ENCODE measurements at regions not wholly inside any gene's neighbourhood (a gene's known extent, or its start where the extent isn't known, plus 50 kb on each side); places are given as distances from the start of the nearest gene placed in this dataset.

- Histone ChIP-seq H3K36me3 (ENCODE audit: insufficient read depth, low read length) (no peaks in the 10 kb centered on the region), H3K4me3 (ENCODE audit: low read length in 2 of 2) (no peak overlapping the region), H3K9me3 (ENCODE audit: control insufficient read depth in 1 of 2, low read length in 2 of 2) (no peaks in the 10 kb centered on the region), H3K27ac (ENCODE audit: low read depth, low read length) (no peak overlapping the region), H3K4me1 (ENCODE audit: insufficient read depth, low read length) (no peaks in the 10 kb centered on the region), H3K27me3 (ENCODE audit: insufficient read depth, low read length) (no peaks in the 10 kb centered on the region)
- H3K36me3 Mint-ChIP-seq = no peaks in the 10 kb centered on the region
- H3K9me3 Mint-ChIP-seq = peaks cover 0 to 4% (median 0%) of the 10 kb centered on the region in 8 donors
- no peak for DNase-seq
- H3K4me3 Mint-ChIP-seq = no peak overlapping the region
- H3K4me1 Mint-ChIP-seq = no peaks in the 10 kb centered on the region
- intact Hi-C loops (cut with micrococcal nuclease) = no loop called here
- ChIA-PET POLR2A (ENCODE audit: partially characterized antibody) (no interaction called here), CTCF (ENCODE audit: partially characterized antibody) (no interaction called here)
- peaks cover 27 to 40% of the 10 kb centered on the region in 2 donors for H3K27me3 Mint-ChIP-seq
- H3K27ac Mint-ChIP-seq = peak overlapping the region in 1 of 7 donors; percentile 21
Observed at GRCh38 chr5:138702166-138703077, 50.8 kb upstream of the CTNNA1 start.

- H3K36me3 Mint-ChIP-seq = no peaks in the 10 kb centered on the region
- no peak overlapping the region for H3K27ac ChIP-seq (ENCODE audit: low read depth, low read length)
- H3K36me3 ChIP-seq (ENCODE audit: insufficient read depth, low read length) = no peaks in the 10 kb centered on the region
- H3K4me3 ChIP-seq (ENCODE audit: low read length in 2 of 2) = no peak overlapping the region
- CTCF ChIA-PET (ENCODE audit: partially characterized antibody) = no interaction called here
- peaks cover 0 to 4% (median 0%) of the 10 kb centered on the region in 8 donors for H3K9me3 Mint-ChIP-seq
- DNase-seq = no peak
- peaks cover 28 to 37% of the 10 kb centered on the region in 2 donors for H3K27me3 Mint-ChIP-seq
- POLR2A ChIA-PET (ENCODE audit: partially characterized antibody) = no interaction called here
- H3K9me3 ChIP-seq (ENCODE audit: control insufficient read depth in 1 of 2, low read length in 2 of 2) = no peaks in the 10 kb centered on the region
- no peaks in the 10 kb centered on the region for H3K27me3 ChIP-seq (ENCODE audit: insufficient read depth, low read length)
- no peaks in the 10 kb centered on the region for H3K4me1 Mint-ChIP-seq
- intact Hi-C loops (cut with micrococcal nuclease) = no loop called here
- no peaks in the 10 kb centered on the region for H3K4me1 ChIP-seq (ENCODE audit: insufficient read depth, low read length)
- H3K27ac Mint-ChIP-seq = peak overlapping the region in 1 of 7 donors; percentile 21
- H3K4me3 Mint-ChIP-seq = no peak overlapping the region
Observed at GRCh38 chr5:138701678-138702077, 51.5 kb upstream of the CTNNA1 start.

- no peaks in the 10 kb centered on the region for H3K4me1 Mint-ChIP-seq
- Histone ChIP-seq H3K4me1 (ENCODE audit: insufficient read depth, low read length) (no peaks in the 10 kb centered on the region), H3K9me3 (ENCODE audit: control insufficient read depth in 1 of 2, low read length in 2 of 2) (no peaks in the 10 kb centered on the region), H3K27ac (ENCODE audit: low read depth, low read length) (no peak overlapping the region), H3K36me3 (ENCODE audit: insufficient read depth, low read length) (no peaks in the 10 kb centered on the region), H3K27me3 (ENCODE audit: insufficient read depth, low read length) (no peaks in the 10 kb centered on the region), H3K4me3 (ENCODE audit: low read length in 2 of 2) (no peak overlapping the region)
- no peaks in the 10 kb centered on the region for H3K36me3 Mint-ChIP-seq
- intact Hi-C loops (cut with micrococcal nuclease) = no loop called here
- no peak for DNase-seq
- H3K9me3 Mint-ChIP-seq = peaks cover 0 to 4% (median 0%) of the 10 kb centered on the region in 8 donors
- ChIA-PET POLR2A (ENCODE audit: partially characterized antibody) (no interaction called here), CTCF (ENCODE audit: partially characterized antibody) (no interaction called here)
- no peak overlapping the region for H3K27ac Mint-ChIP-seq
- H3K27me3 Mint-ChIP-seq = peaks cover 26 to 38% of the 10 kb centered on the region in 2 donors
- H3K4me3 Mint-ChIP-seq = no peak overlapping the region
Observed at GRCh38 chr5:138700581-138701362, 52.5 kb upstream of the CTNNA1 start.

- POLR2A ChIA-PET (ENCODE audit: partially characterized antibody) = no interaction called here
- H3K27me3 ChIP-seq (ENCODE audit: insufficient read depth, low read length) = no peaks in the 10 kb centered on the region
Observed at GRCh38 chr5:138699482-138699881, 53.7 kb upstream of the CTNNA1 start.

GRCh38 chr5:138698713-138699112 is 54.5 kb upstream of the CTNNA1 start:
- H3K27me3 Mint-ChIP-seq = peaks cover 26 to 42% of the 10 kb centered on the region in 2 donors
- no peaks in the 10 kb centered on the region for H3K4me1 ChIP-seq (ENCODE audit: insufficient read depth, low read length)
- no peak overlapping the region for H3K27ac Mint-ChIP-seq
- POLR2A ChIA-PET (ENCODE audit: partially characterized antibody) = no interaction called here
- H3K27me3 ChIP-seq (ENCODE audit: insufficient read depth, low read length) = no peaks in the 10 kb centered on the region
- H3K36me3 Mint-ChIP-seq = no peaks in the 10 kb centered on the region
- intact Hi-C loops (cut with micrococcal nuclease) = no loop called here
- no peaks in the 10 kb centered on the region for H3K9me3 ChIP-seq (ENCODE audit: control insufficient read depth in 1 of 2, low read length in 2 of 2)
- H3K4me1 Mint-ChIP-seq = no peaks in the 10 kb centered on the region
- CTCF ChIA-PET (ENCODE audit: partially characterized antibody) = no interaction called here
- H3K36me3 ChIP-seq (ENCODE audit: insufficient read depth, low read length) = no peaks in the 10 kb centered on the region
- H3K27ac ChIP-seq (ENCODE audit: low read depth, low read length) = no peak overlapping the region
- DNase-seq = no peak
- no peak overlapping the region for H3K4me3 ChIP-seq (ENCODE audit: low read length in 2 of 2)
- peaks cover 0 to 4% (median 0%) of the 10 kb centered on the region in 8 donors for H3K9me3 Mint-ChIP-seq
- H3K4me3 Mint-ChIP-seq = no peak overlapping the region

More at GRCh38 chr5:138699482-138699881, 53.7 kb upstream of the CTNNA1 start:
- H3K36me3 ChIP-seq (ENCODE audit: insufficient read depth, low read length) = no peaks in the 10 kb centered on the region
- H3K9me3 ChIP-seq (ENCODE audit: control insufficient read depth in 1 of 2, low read length in 2 of 2) = no peaks in the 10 kb centered on the region
- no peaks in the 10 kb centered on the region for H3K4me1 ChIP-seq (ENCODE audit: insufficient read depth, low read length)
- intact Hi-C loops (cut with micrococcal nuclease) = no loop called here
- peak overlapping the region in 1 of 7 donors; percentile 22 for H3K27ac Mint-ChIP-seq
- CTCF ChIA-PET (ENCODE audit: partially characterized antibody) = no interaction called here
- no peaks in the 10 kb centered on the region for H3K36me3 Mint-ChIP-seq
- H3K27me3 Mint-ChIP-seq = peaks cover 22 to 38% of the 10 kb centered on the region in 2 donors
- no peak overlapping the region for H3K4me3 ChIP-seq (ENCODE audit: low read length in 2 of 2)
- H3K9me3 Mint-ChIP-seq = peaks cover 0 to 4% (median 0%) of the 10 kb centered on the region in 8 donors
- no peak overlapping the region for H3K4me3 Mint-ChIP-seq
- H3K27ac ChIP-seq (ENCODE audit: low read depth, low read length) = no peak overlapping the region
- no peaks in the 10 kb centered on the region for H3K4me1 Mint-ChIP-seq
- DNase-seq = no peak

- no peak overlapping the region for H3K4me3 Mint-ChIP-seq
Observed at GRCh38 chr5:138697720-138698360, 55.4 kb upstream of the CTNNA1 start.

GRCh38 chr5:138696501-138696900 is 56.7 kb upstream of the CTNNA1 start:
- POLR2A ChIA-PET (ENCODE audit: partially characterized antibody) = no interaction called here

More at GRCh38 chr5:138697720-138698360, 55.4 kb upstream of the CTNNA1 start:
- Histone ChIP-seq H3K4me3 (ENCODE audit: low read length in 2 of 2) (no peak overlapping the region), H3K4me1 (ENCODE audit: insufficient read depth, low read length) (no peaks in the 10 kb centered on the region), H3K36me3 (ENCODE audit: insufficient read depth, low read length) (no peaks in the 10 kb centered on the region), H3K27me3 (ENCODE audit: insufficient read depth, low read length) (no peaks in the 10 kb centered on the region), H3K9me3 (ENCODE audit: control insufficient read depth in 1 of 2, low read length in 2 of 2) (no peaks in the 10 kb centered on the region), H3K27ac (ENCODE audit: low read depth, low read length) (no peak overlapping the region)
- ChIA-PET POLR2A (ENCODE audit: partially characterized antibody) (no interaction called here), CTCF (ENCODE audit: partially characterized antibody) (interaction anchor here (0.6 kb wide), 1 partner anchor 124 kb away, joined by 5 read pairs; no protein-coding TSS in a partner anchor)
- Mint-ChIP-seq H3K27ac (no peak overlapping the region), H3K27me3 (peaks cover 23 to 38% of the 10 kb centered on the region in 2 donors), H3K4me1 (peaks cover 0 to under 1% (median 0%) of the 10 kb centered on the region in 4 donors), H3K36me3 (no peaks in the 10 kb centered on the region), H3K9me3 (peaks cover 0 to 4% (median 0%) of the 10 kb centered on the region in 8 donors)
- intact Hi-C loops (cut with micrococcal nuclease) = no loop called here
- no peak for DNase-seq

More at GRCh38 chr5:138696501-138696900, 56.7 kb upstream of the CTNNA1 start:
- no peak overlapping the region for H3K4me3 ChIP-seq (ENCODE audit: low read length in 2 of 2)
- no peaks in the 10 kb centered on the region for H3K4me1 ChIP-seq (ENCODE audit: insufficient read depth, low read length)
- H3K36me3 ChIP-seq (ENCODE audit: insufficient read depth, low read length) = no peaks in the 10 kb centered on the region
- DNase-seq = no peak
- Mint-ChIP-seq H3K27ac (no peak overlapping the region), H3K36me3 (no peaks in the 10 kb centered on the region), H3K4me3 (no peak overlapping the region), H3K9me3 (peaks cover 0 to 7% (median 2%) of the 10 kb centered on the region in 8 donors), H3K4me1 (peaks cover 0 to 4% (median 2%) of the 10 kb centered on the region in 4 donors), H3K27me3 (peaks cover 22 to 36% of the 10 kb centered on the region in 2 donors)
- CTCF ChIA-PET (ENCODE audit: partially characterized antibody) = no interaction called here
- intact Hi-C loops (cut with micrococcal nuclease) = no loop called here
- no peaks in the 10 kb centered on the region for H3K27me3 ChIP-seq (ENCODE audit: insufficient read depth, low read length)
- H3K27ac ChIP-seq (ENCODE audit: low read depth, low read length) = no peak overlapping the region
- H3K9me3 ChIP-seq (ENCODE audit: control insufficient read depth in 1 of 2, low read length in 2 of 2) = no peaks in the 10 kb centered on the region

All from CD4-positive, alpha-beta memory T cell (primary cell).